ENCODE measurements at regions not wholly inside any gene's neighbourhood (a gene's known extent, or its start where the extent isn't known, plus 50 kb on each side); places are given as distances from the start of the nearest gene placed in this dataset.

DNA sequence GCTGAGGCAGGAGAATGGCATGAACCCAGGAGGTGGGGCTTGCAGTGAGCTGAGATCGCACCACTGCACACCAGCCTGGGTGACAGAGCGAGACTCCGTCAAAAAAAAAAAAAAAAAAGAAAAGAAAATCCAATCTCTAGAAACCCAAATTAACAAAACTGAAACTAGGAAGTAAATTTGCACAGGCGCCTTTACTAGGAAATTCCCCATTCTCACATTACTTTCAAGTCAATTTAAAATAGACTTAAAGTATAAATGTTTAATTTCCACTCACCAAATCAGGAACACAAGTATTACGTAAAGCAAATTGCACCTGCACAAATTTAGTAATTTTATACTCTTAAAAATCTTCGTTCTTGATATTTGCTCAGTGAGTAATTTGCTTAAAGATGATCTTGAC is 67.8 kb upstream of the BCAR3 start:
- TF ChIP-seq POLR2A (IDR thresholded peaks at IDR 0.05): no peak
- TF ChIP-seq, protein P1, sequence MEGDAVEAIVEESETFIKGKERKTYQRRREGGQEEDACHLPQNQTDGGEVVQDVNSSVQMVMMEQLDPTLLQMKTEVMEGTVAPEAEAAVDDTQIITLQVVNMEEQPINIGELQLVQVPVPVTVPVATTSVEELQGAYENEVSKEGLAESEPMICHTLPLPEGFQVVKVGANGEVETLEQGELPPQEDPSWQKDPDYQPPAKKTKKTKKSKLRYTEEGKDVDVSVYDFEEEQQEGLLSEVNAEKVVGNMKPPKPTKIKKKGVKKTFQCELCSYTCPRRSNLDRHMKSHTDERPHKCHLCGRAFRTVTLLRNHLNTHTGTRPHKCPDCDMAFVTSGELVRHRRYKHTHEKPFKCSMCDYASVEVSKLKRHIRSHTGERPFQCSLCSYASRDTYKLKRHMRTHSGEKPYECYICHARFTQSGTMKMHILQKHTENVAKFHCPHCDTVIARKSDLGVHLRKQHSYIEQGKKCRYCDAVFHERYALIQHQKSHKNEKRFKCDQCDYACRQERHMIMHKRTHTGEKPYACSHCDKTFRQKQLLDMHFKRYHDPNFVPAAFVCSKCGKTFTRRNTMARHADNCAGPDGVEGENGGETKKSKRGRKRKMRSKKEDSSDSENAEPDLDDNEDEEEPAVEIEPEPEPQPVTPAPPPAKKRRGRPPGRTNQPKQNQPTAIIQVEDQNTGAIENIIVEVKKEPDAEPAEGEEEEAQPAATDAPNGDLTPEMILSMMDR (IDR thresholded peaks at IDR 0.05): no peak
- no peak for TF ChIP-seq EP300 (IDR thresholded peaks at IDR 0.05)
- no peak for TF ChIP-seq POLR2AphosphoS5 (IDR thresholded peaks at IDR 0.05)

All from upper lobe of left lung (tissue), 4 donors.